ENCODE measurements at regions not wholly inside any gene's neighbourhood (a gene's known extent, or its start where the extent isn't known, plus 50 kb on each side); places are given as distances from the start of the nearest gene placed in this dataset.

- ATAC-seq (no peak), DNase-seq (ENCODE audit: low spot score) (no peak), FAIRE-seq (no peak)
- Histone ChIP-seq H3K36me3 (replicated peaks in 1 of 2; ENCODE audit: control insufficient read depth in 1 of 2, insufficient read depth in 2 of 2, low read length in 2 of 2) (no peaks in the 10 kb centered on the region), H3K4me2 (ENCODE audit: low read depth, low read length) (no peak overlapping the region), H2AFZ (ENCODE audit: low read length) (no peak overlapping the region), H3K27ac (ENCODE audit: extremely low read length, insufficient read depth, low read length) (no peak overlapping the region), H4K20me1 (ENCODE audit: insufficient read depth, low read length) (no peaks in the 10 kb centered on the region), H3K27me3 (ENCODE audit: control insufficient read depth in 1 of 2, insufficient read depth in 2 of 2, low read length in 2 of 2) (no peaks in the 10 kb centered on the region), H3K79me2 (ENCODE audit: insufficient read depth, low read length) (no peaks in the 10 kb centered on the region), H3K4me1 (ENCODE audit: insufficient read depth, low read length) (no peaks in the 10 kb centered on the region), H3K9ac (ENCODE audit: insufficient read depth, low read depth, low read length) (no peak overlapping the region), H3K4me3 (replicated peaks in 1 of 3; ENCODE audit: insufficient read depth in 1 of 3, low read depth in 2 of 3, low read length in 3 of 3) (no peak overlapping the region), H3K9me3 (ENCODE audit: low read length) (no peaks in the 10 kb centered on the region)
- in situ Hi-C loops (cut with HindIII; ENCODE audit: extremely low pct_ligation_motif_present, low pct_unique_long_range_greater_than_20kb) (no loop called here), intact Hi-C loops (cut with micrococcal nuclease; ENCODE audit: unreplicated experiment) (no loop called here)
- ChIA-PET CTCF (ENCODE audit: low intra/inter-chr PET ratio, low total read pairs) (no interaction called here), POLR2A (no interaction called here)
- BruUV-seq (replicated peaks) = no TSS peak
- 80% methylated on average over 27 of the region's 59 CpGs for WGBS (ENCODE audit: low lambda C conversion rate)
- TF ChIP-seq FOXP4 (CRISPR knock-in tag; IDR thresholded peaks at IDR 0.05) = no peak
- no peak for TF ChIP-seq ZNF782 (CRISPR knock-in tag; IDR thresholded peaks at IDR 0.05; ENCODE audit: borderline replicate concordance)
- TF ChIP-seq ZNF18 (CRISPR knock-in tag; IDR thresholded peaks at IDR 0.05; ENCODE audit: insufficient replicate concordance) = no peak
- no peak for TF ChIP-seq TFAP4 (IDR thresholded peaks at IDR 0.05; ENCODE audit: borderline replicate concordance, low read depth)
- no peak for TF ChIP-seq ZNF10 (CRISPR knock-in tag; IDR thresholded peaks at IDR 0.05; ENCODE audit: borderline replicate concordance, low read depth)
- TF ChIP-seq ZNF124 (CRISPR knock-in tag; IDR thresholded peaks at IDR 0.05) = no peak
- TF ChIP-seq XRCC5 (optimal IDR thresholded peaks at IDR 0.05; ENCODE audit: low read length) = no peak
- no peak for TF ChIP-seq AHR (CRISPR knock-in tag; IDR thresholded peaks at IDR 0.05)
- no peak for TF ChIP-seq KMT2B (CRISPR knock-in tag; IDR thresholded peaks at IDR 0.05)
- TF ChIP-seq KLF16 (CRISPR knock-in tag; IDR thresholded peaks at IDR 0.05) = no peak
- no peak for TF ChIP-seq MLLT10 (CRISPR knock-in tag; IDR thresholded peaks at IDR 0.05)
- TF ChIP-seq ZNF234 (CRISPR knock-in tag; conservative IDR thresholded peaks at IDR 0.05) = no peak
- TF ChIP-seq BCL3 (CRISPR knock-in tag; IDR thresholded peaks at IDR 0.05) = no peak
- no peak for TF ChIP-seq TAF1 (CRISPR knock-in tag; IDR thresholded peaks at IDR 0.05)
- TF ChIP-seq KLF12 (CRISPR knock-in tag; IDR thresholded peaks at IDR 0.05; ENCODE audit: borderline replicate concordance) = no peak
- no peak for TF ChIP-seq ZNF17 (CRISPR knock-in tag; IDR thresholded peaks at IDR 0.05)
These were observed 675.6 kb downstream of the REEP3 start for GRCh38 chr10:64196638-64197315.

All from HepG2 (cell line).